ENCODE measurements at regions not wholly inside any gene's neighbourhood (a gene's known extent, or its start where the extent isn't known, plus 50 kb on each side); places are given as distances from the start of the nearest gene placed in this dataset.
"Not testable (repeated sequence)": the region's sequence is repeated elsewhere in the genome, so short reads cannot be mapped to it uniquely, and the experiment has no call there.

- H3K27ac ChIP-seq, result no peak overlapping the region
- DNase-seq, result no peak
- in situ Hi-C loops (cut with HindIII; ENCODE audit: low pct_ligation_motif_present, low sequenced_read_pairs), result no loop called here
- no peaks in the 10 kb centered on the region for H3K36me3 ChIP-seq (replicated peaks)
- no peak overlapping the region for H3K4me3 ChIP-seq (ENCODE audit: low read depth, low read length)
- no peaks in the 10 kb centered on the region for H3K27me3 ChIP-seq (replicated peaks)
- TF ChIP-seq, protein P1, sequence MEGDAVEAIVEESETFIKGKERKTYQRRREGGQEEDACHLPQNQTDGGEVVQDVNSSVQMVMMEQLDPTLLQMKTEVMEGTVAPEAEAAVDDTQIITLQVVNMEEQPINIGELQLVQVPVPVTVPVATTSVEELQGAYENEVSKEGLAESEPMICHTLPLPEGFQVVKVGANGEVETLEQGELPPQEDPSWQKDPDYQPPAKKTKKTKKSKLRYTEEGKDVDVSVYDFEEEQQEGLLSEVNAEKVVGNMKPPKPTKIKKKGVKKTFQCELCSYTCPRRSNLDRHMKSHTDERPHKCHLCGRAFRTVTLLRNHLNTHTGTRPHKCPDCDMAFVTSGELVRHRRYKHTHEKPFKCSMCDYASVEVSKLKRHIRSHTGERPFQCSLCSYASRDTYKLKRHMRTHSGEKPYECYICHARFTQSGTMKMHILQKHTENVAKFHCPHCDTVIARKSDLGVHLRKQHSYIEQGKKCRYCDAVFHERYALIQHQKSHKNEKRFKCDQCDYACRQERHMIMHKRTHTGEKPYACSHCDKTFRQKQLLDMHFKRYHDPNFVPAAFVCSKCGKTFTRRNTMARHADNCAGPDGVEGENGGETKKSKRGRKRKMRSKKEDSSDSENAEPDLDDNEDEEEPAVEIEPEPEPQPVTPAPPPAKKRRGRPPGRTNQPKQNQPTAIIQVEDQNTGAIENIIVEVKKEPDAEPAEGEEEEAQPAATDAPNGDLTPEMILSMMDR (IDR thresholded peaks at IDR 0.05; ENCODE audit: low read depth, low read length, missing control alignments), result no peak
These were observed 2062.7 kb upstream of the CDH6 start for GRCh38 chr5:29130786-29131185.

DNA sequence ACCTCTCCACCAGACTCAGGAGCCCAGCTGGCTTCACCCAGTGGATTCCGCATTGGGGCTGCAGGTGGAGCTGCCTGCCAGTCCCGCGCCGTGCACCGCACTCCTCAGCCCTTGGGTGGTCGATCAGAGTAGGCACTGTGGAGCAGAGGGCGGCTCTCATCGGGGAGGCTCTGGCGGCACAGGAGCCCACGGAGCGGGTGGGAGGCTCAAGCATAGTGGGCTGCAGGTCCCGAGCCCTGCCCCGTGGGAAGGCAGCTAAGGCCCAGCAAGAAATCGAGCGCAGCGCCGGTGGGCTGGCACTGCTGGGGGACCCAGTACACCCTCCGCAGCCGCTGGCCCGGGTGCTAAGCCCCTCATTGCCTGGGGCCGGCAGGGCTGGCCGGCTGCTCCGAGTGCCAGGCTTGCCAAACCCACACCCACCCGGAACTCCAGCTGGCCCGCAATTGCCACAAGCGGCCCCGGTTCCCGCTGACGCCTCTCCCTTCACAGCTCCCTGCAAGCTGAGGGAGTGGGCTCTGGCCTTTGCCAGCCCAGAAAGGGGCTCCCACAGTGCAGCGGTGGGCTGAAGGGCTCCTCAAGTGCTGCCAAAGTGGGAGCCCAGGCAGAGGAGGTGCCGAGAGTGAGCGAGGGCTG lies 2065.8 kb upstream of the CDH6 start:
- not testable (repeated sequence) for H3K4me3 ChIP-seq (ENCODE audit: low read depth, low read length)

DNA sequence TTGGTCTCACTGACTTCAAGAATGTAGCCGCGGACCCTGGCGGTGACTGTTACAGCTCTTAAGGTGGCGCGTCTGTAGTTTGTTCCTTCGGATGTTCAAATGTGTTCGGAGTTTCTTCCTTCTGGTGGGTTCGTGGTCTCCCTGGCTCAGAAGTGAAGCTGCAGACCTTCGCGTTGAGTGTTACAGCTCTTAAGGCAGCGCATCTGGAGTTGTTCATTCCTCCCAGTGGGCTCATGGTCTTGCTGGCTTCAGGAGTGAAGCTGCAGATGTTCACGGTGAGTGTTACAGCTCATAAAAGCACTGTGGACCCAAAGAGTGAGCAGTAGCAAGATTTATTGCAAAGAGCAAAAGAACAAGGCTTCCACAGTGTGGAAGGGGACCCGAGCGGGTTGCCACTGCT lies 2067.0 kb upstream of the CDH6 start:
- in situ Hi-C loops (cut with HindIII; ENCODE audit: low pct_ligation_motif_present, low sequenced_read_pairs); DNase-seq; H3K27me3 ChIP-seq (replicated peaks); H3K27ac ChIP-seq; H3K36me3 ChIP-seq (replicated peaks); H3K4me3 ChIP-seq (ENCODE audit: low read depth, low read length): not testable (repeated sequence)

More for the DNA sequence above, 2065.8 kb upstream of the CDH6 start:
- H3K27me3 ChIP-seq (replicated peaks); DNase-seq; H3K36me3 ChIP-seq (replicated peaks); in situ Hi-C loops (cut with HindIII; ENCODE audit: low pct_ligation_motif_present, low sequenced_read_pairs); H3K27ac ChIP-seq: not testable (repeated sequence)

- TF ChIP-seq, protein P1 (IDR thresholded peaks at IDR 0.05; ENCODE audit: low read depth, low read length, missing control alignments), result no peak
- no peak for DNase-seq
- in situ Hi-C loops (cut with HindIII; ENCODE audit: low pct_ligation_motif_present, low sequenced_read_pairs), result no loop called here
- H3K4me3 ChIP-seq (ENCODE audit: low read depth, low read length), result no peak overlapping the region
- no peaks in the 10 kb centered on the region for H3K36me3 ChIP-seq (replicated peaks)
- H3K27me3 ChIP-seq (replicated peaks), result no peaks in the 10 kb centered on the region
- no peak overlapping the region for H3K27ac ChIP-seq
These were observed 2071.2 kb upstream of the CDH6 start for GRCh38 chr5:29122306-29122705.

- H3K27me3 ChIP-seq (replicated peaks), result no peaks in the 10 kb centered on the region
- TF ChIP-seq, protein P1 (IDR thresholded peaks at IDR 0.05; ENCODE audit: low read depth, low read length, missing control alignments), result no peak
- no peaks in the 10 kb centered on the region for H3K36me3 ChIP-seq (replicated peaks)
- in situ Hi-C loops (cut with HindIII; ENCODE audit: low pct_ligation_motif_present, low sequenced_read_pairs), result no loop called here
- H3K4me3 ChIP-seq (ENCODE audit: low read depth, low read length), result no peak overlapping the region
- DNase-seq, result no peak
- H3K27ac ChIP-seq, result no peak overlapping the region
These were observed 2076.0 kb upstream of the CDH9 start for GRCh38 chr5:29114331-29114768.

GRCh38 chr5:29113516-29113915 lies 2075.1 kb upstream of the CDH9 start:
- in situ Hi-C loops (cut with HindIII; ENCODE audit: low pct_ligation_motif_present, low sequenced_read_pairs), result no loop called here
- H3K36me3 ChIP-seq (replicated peaks), result no peaks in the 10 kb centered on the region
- no peak for DNase-seq
- TF ChIP-seq, protein P1 (IDR thresholded peaks at IDR 0.05; ENCODE audit: low read depth, low read length, missing control alignments), result no peak
- H3K4me3 ChIP-seq (ENCODE audit: low read depth, low read length), result no peak overlapping the region
- H3K27me3 ChIP-seq (replicated peaks), result no peaks in the 10 kb centered on the region
- H3K27ac ChIP-seq, result no peak overlapping the region

GRCh38 chr5:29099585-29099984 lies 2061.2 kb upstream of the CDH9 start:
- Histone ChIP-seq H3K4me3 (ENCODE audit: low read depth, low read length) (no peak overlapping the region), H3K36me3 (replicated peaks) (no peaks in the 10 kb centered on the region), H3K27ac (no peak overlapping the region), H3K27me3 (replicated peaks) (no peaks in the 10 kb centered on the region)
- TF ChIP-seq, protein P1 (IDR thresholded peaks at IDR 0.05; ENCODE audit: low read depth, low read length, missing control alignments), result no peak
- DNase-seq, result no peak
- in situ Hi-C loops (cut with HindIII; ENCODE audit: low pct_ligation_motif_present, low sequenced_read_pairs), result no loop called here

Measured in brain microvascular endothelial cell (primary cell).